ENCODE measurements at regions not wholly inside any gene's neighbourhood (a gene's known extent, or its start where the extent isn't known, plus 50 kb on each side); places are given as distances from the start of the nearest gene placed in this dataset.

- H3F3A ChIP-seq (ENCODE audit: insufficient read depth): no peaks in the 10 kb centered on the region
- H3K27ac ChIP-seq (ENCODE audit: low read depth, low read length): no peak overlapping the region
- no peaks in the 10 kb centered on the region for H3K9me3 ChIP-seq (ENCODE audit: insufficient read depth, low read length)
- TF ChIP-seq CTCF (IDR thresholded peaks at IDR 0.05; ENCODE audit: insufficient read depth, low read length, poor library complexity, severe bottlenecking) (no peak), EZH2phosphoT487 (conservative IDR thresholded peaks at IDR 0.05; ENCODE audit: low read length) (no peak)
- H3K27me3 ChIP-seq (ENCODE audit: low read length): no peaks in the 10 kb centered on the region
- no peak overlapping the region for H2AFZ ChIP-seq (ENCODE audit: low read depth, low read length, severe bottlenecking)
- H3K79me2 ChIP-seq (ENCODE audit: insufficient read depth, low read length): no peaks in the 10 kb centered on the region
- H3K9ac ChIP-seq (ENCODE audit: low read length): no peak overlapping the region
- H3K4me3 ChIP-seq (ENCODE audit: insufficient read depth, low read length, poor library complexity, severe bottlenecking): no peak overlapping the region
- no peaks in the 10 kb centered on the region for H3K36me3 ChIP-seq (ENCODE audit: low read length)
- no peak overlapping the region for H3K4me2 ChIP-seq (ENCODE audit: low read depth, low read length, poor library complexity, severe bottlenecking)
- no peaks in the 10 kb centered on the region for H3K9me2 ChIP-seq (replicated peaks; ENCODE audit: insufficient read depth, low read length)
- H4K20me1 ChIP-seq (ENCODE audit: low read depth, low read length): no peaks in the 10 kb centered on the region
Observed at GRCh38 chr14:25522116-25522515, 472.2 kb upstream of the STXBP6 start.

GRCh38 chr14:25521616-25522015, 471.7 kb upstream of the STXBP6 start:
- no peak overlapping the region for H3K9ac ChIP-seq (ENCODE audit: low read length)
- no peaks in the 10 kb centered on the region for H3K27me3 ChIP-seq (ENCODE audit: low read length)
- H3K4me2 ChIP-seq (ENCODE audit: low read depth, low read length, poor library complexity, severe bottlenecking): no peak overlapping the region
- H2AFZ ChIP-seq (ENCODE audit: low read depth, low read length, severe bottlenecking): no peak overlapping the region
- no peaks in the 10 kb centered on the region for H4K20me1 ChIP-seq (ENCODE audit: low read depth, low read length)
- H3F3A ChIP-seq (ENCODE audit: insufficient read depth): no peaks in the 10 kb centered on the region
- H3K27ac ChIP-seq (ENCODE audit: low read depth, low read length): no peak overlapping the region
- H3K4me3 ChIP-seq (ENCODE audit: insufficient read depth, low read length, poor library complexity, severe bottlenecking): no peak overlapping the region
- no peaks in the 10 kb centered on the region for H3K9me2 ChIP-seq (replicated peaks; ENCODE audit: insufficient read depth, low read length)
- H3K79me2 ChIP-seq (ENCODE audit: insufficient read depth, low read length): no peaks in the 10 kb centered on the region
- no peaks in the 10 kb centered on the region for H3K9me3 ChIP-seq (ENCODE audit: insufficient read depth, low read length)
- no peaks in the 10 kb centered on the region for H3K36me3 ChIP-seq (ENCODE audit: low read length)
- no peak for TF ChIP-seq EZH2phosphoT487 (conservative IDR thresholded peaks at IDR 0.05; ENCODE audit: low read length)
- no peak for TF ChIP-seq CTCF (IDR thresholded peaks at IDR 0.05; ENCODE audit: insufficient read depth, low read length, poor library complexity, severe bottlenecking)

- Histone ChIP-seq H3K36me3 (ENCODE audit: low read length) (no peaks in the 10 kb centered on the region), H3K4me2 (ENCODE audit: low read depth, low read length, poor library complexity, severe bottlenecking) (no peak overlapping the region)
Observed at GRCh38 chr14:25520821-25521220, 470.9 kb upstream of the STXBP6 start.

More at GRCh38 chr14:25520821-25521220, 470.9 kb upstream of the STXBP6 start:
- Histone ChIP-seq H3K79me2 (ENCODE audit: insufficient read depth, low read length) (no peaks in the 10 kb centered on the region), H2AFZ (ENCODE audit: low read depth, low read length, severe bottlenecking) (no peak overlapping the region), H3K9me3 (ENCODE audit: insufficient read depth, low read length) (no peaks in the 10 kb centered on the region), H3K27ac (ENCODE audit: low read depth, low read length) (no peak overlapping the region), H3F3A (ENCODE audit: insufficient read depth) (no peaks in the 10 kb centered on the region), H3K9ac (ENCODE audit: low read length) (no peak overlapping the region), H3K4me3 (ENCODE audit: insufficient read depth, low read length, poor library complexity, severe bottlenecking) (no peak overlapping the region), H3K9me2 (replicated peaks; ENCODE audit: insufficient read depth, low read length) (no peaks in the 10 kb centered on the region), H4K20me1 (ENCODE audit: low read depth, low read length) (no peaks in the 10 kb centered on the region), H3K27me3 (ENCODE audit: low read length) (no peaks in the 10 kb centered on the region)
- TF ChIP-seq EZH2phosphoT487 (conservative IDR thresholded peaks at IDR 0.05; ENCODE audit: low read length): no peak
- no peak for TF ChIP-seq CTCF (IDR thresholded peaks at IDR 0.05; ENCODE audit: insufficient read depth, low read length, poor library complexity, severe bottlenecking)
